Trophoblast cell (in vitro differentiated cells and primary cell): ENCODE measurements at regions not wholly inside any gene's neighbourhood (a gene's known extent, or its start where the extent isn't known, plus 50 kb on each side); places are given as distances from the start of the nearest gene placed in this dataset.

ENCODE experiments used
- DNase-seq, 2 donors: peaks; one replicate each; pipeline ENCODE4 v3.0.0-alpha.2; 2016
- H2AFZ ChIP-seq: 2 replicates; pipeline ENCODE4 v1.6.1; 2013; ENCODE audit warnings: low read length, moderate library complexity, mild to moderate bottlenecking; ENCODE audit not compliant: insufficient read depth, poor library complexity
- H2AK5ac ChIP-seq: 2 replicates; pipeline ENCODE4 v1.6.1; 2013; ENCODE audit warnings: mild to moderate bottlenecking, low read length
- H2BK120ac ChIP-seq: 2 replicates; pipeline ENCODE4 v1.6.1; 2013; ENCODE audit warnings: low read length, mild to moderate bottlenecking, moderate library complexity; ENCODE audit not compliant: insufficient read depth, poor library complexity
- H2BK12ac ChIP-seq: 2 replicates; pipeline ENCODE4 v1.6.1; 2013; ENCODE audit warnings: mild to moderate bottlenecking, low read length, moderate library complexity
- H2BK5ac ChIP-seq: 2 replicates; pipeline ENCODE4 v1.6.1; 2013; ENCODE audit warnings: low read length, low read depth, moderate library complexity, mild to moderate bottlenecking; ENCODE audit not compliant: poor library complexity
- H3K14ac ChIP-seq: 2 replicates; pipeline ENCODE4 v1.6.1; 2013; ENCODE audit warnings: mild to moderate bottlenecking, low read length
- H3K18ac ChIP-seq: 2 replicates; pipeline ENCODE4 v1.6.1; 2013; ENCODE audit warnings: mild to moderate bottlenecking, low read length
- H3K23ac ChIP-seq: 2 replicates; pipeline ENCODE4 v1.6.1; 2013; ENCODE audit warnings: low read length
- H3K27ac ChIP-seq: 2 replicates; pipeline ENCODE4 v1.5.1; 2013; ENCODE audit warnings: low read depth, mild to moderate bottlenecking, inconsistent platforms, low read length, moderate library complexity
- H3K27me3 ChIP-seq: 2 replicates; pipeline ENCODE4 v1.6.1; 2013; ENCODE audit warnings: inconsistent platforms, mild to moderate bottlenecking, low read length, moderate library complexity; ENCODE audit not compliant: insufficient read depth
- H3K36me3 ChIP-seq, 2 experiments: 1 replicate in 1 of 2; 2 replicates in 1 of 2; pipeline ENCODE4 v1.6.1; 2013; ENCODE audit warnings: low read length in 2 of 2, mild to moderate bottlenecking in 2 of 2, moderate library complexity in 1 of 2; ENCODE audit not compliant: insufficient read depth in 2 of 2, control insufficient read depth in 1 of 2
- H3K4ac ChIP-seq: 2 replicates; pipeline ENCODE4 v1.6.1; 2013; ENCODE audit warnings: low read depth, mild to moderate bottlenecking, low read length, moderate library complexity
- H3K4me1 ChIP-seq, 2 experiments: 1 replicate in 1 of 2; 2 replicates in 1 of 2; pipeline ENCODE4 v1.6.1; 2013; ENCODE audit warnings: low read length in 2 of 2, mild to moderate bottlenecking in 2 of 2, moderate library complexity in 1 of 2; ENCODE audit not compliant: insufficient read depth in 2 of 2, control insufficient read depth in 1 of 2
- H3K4me2 ChIP-seq: 2 replicates; pipeline ENCODE4 v1.6.1; 2013; ENCODE audit warnings: inconsistent platforms, mild to moderate bottlenecking, low read length, moderate library complexity
- H3K4me3 ChIP-seq: 2 replicates; pipeline ENCODE4 v1.5.1; 2013; ENCODE audit warnings: mild to moderate bottlenecking, low read depth, low read length, inconsistent platforms
- H3K79me1 ChIP-seq: one replicate; pipeline ENCODE4 v1.6.1; 2013; ENCODE audit warnings: low read length
- H3K79me2 ChIP-seq: 2 replicates; pipeline ENCODE4 v1.6.1; 2013; ENCODE audit warnings: low read length, mild to moderate bottlenecking; ENCODE audit not compliant: control insufficient read depth, insufficient read depth, poor library complexity
- H3K9ac ChIP-seq: 2 replicates; pipeline ENCODE4 v1.6.1; 2013; ENCODE audit warnings: mild to moderate bottlenecking, low read length
- H3K9me3 ChIP-seq: 2 replicates; pipeline ENCODE4 v1.6.1; 2013; ENCODE audit warnings: low read depth, mild to moderate bottlenecking, control low read depth, inconsistent platforms, low read length; ENCODE audit not compliant: insufficient read depth
- H4K12ac ChIP-seq: 2 replicates; pipeline ENCODE4 v1.6.1; 2013; ENCODE audit warnings: low read depth, mild to moderate bottlenecking, low read length, moderate library complexity
- H4K8ac ChIP-seq: 2 replicates; pipeline ENCODE4 v1.6.1; 2013; ENCODE audit warnings: low read depth, mild to moderate bottlenecking, low read length, moderate library complexity
- H4K91ac ChIP-seq: one replicate; pipeline ENCODE4 v1.6.1; 2013; ENCODE audit warnings: low read depth, mild to moderate bottlenecking, low read length, moderate library complexity
- WGBS: extraction: QIAGEN DNeasy Blood & Tissue Kit; methylation state at CpG from one replicate; pipeline ENCODE4 v1.1.7; 2013; ENCODE audit warnings: missing lambda C conversion rate; ENCODE audit not compliant: insufficient read length, insufficient coverage; ENCODE audit errors: extremely low coverage; 5-methylcytosine and 5-hydroxymethylcytosine counted together

DNA sequence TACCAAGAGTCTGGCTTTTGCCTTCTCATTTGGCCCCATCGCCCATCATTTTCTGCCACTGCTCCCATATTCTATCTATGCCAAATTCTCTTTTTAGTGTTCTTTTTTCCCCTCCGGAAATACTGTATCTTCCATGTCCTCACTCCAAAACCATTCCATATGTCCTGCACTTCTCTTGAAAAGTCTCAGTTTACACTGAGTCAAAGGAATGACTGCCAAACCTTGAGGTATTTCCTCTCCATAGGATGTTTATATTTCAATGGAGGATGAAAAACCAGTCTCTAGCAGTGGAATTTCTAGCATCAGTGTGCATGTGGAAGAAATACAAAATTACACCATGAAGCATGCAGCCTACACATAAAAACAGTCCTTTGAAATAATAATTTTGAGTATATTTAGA is 121.4 kb upstream of the PHYHIPL start:
- H3K27me3 ChIP-seq: no peaks in the 10 kb centered on the region
- H3K79me1 ChIP-seq: no peaks in the 10 kb centered on the region
- H4K91ac ChIP-seq: no peak overlapping the region
- no peak overlapping the region for H3K14ac ChIP-seq
- no peaks in the 10 kb centered on the region for H3K9me3 ChIP-seq
- H2AK5ac ChIP-seq: no peak overlapping the region
- H2BK120ac ChIP-seq: no peak overlapping the region
- H3K36me3 ChIP-seq: no peaks in the 10 kb centered on the region
- no peak overlapping the region for H3K4me3 ChIP-seq
- H3K4me2 ChIP-seq: no peak overlapping the region
- no peak overlapping the region for H2AFZ ChIP-seq
- no peak overlapping the region for H4K8ac ChIP-seq
- H3K79me2 ChIP-seq: no peaks in the 10 kb centered on the region
- no peak overlapping the region for H3K9ac ChIP-seq
- no peak overlapping the region for H3K23ac ChIP-seq
- no peak overlapping the region for H3K27ac ChIP-seq
- H3K4ac ChIP-seq: no peak overlapping the region
- no peak overlapping the region for H2BK12ac ChIP-seq
- DNase-seq: no peak
- H4K12ac ChIP-seq: no peak overlapping the region
- no peak overlapping the region for H3K18ac ChIP-seq
- H2BK5ac ChIP-seq: no peak overlapping the region
- WGBS: no CpG with 5 or more reads among the region's 2 CpGs
- no peaks in the 10 kb centered on the region for H3K4me1 ChIP-seq

DNA sequence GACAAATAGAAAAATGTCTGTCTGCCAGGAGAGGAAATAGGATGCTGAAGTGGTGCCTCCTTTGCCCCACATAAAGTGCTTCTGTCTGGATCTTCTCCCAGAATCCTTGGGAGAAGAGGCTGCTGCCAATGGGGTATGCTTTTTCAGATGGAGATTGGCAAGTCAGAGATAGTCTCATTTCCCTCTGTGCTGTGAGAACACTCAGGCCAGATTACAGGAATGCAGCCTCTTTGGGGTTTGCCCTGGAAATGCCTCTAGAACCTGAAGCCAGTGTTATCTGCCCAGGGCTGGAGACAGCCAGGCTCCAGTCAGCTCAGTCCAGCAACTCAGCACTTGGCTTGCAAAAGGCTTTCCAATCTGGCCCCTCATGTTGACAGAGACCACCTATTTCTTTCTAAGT is 119.1 kb upstream of the PHYHIPL start:
- Histone ChIP-seq H3K36me3 (no peaks in the 10 kb centered on the region), H3K23ac (no peak overlapping the region), H4K12ac (no peak overlapping the region), H3K4me3 (no peak overlapping the region), H3K27ac (no peak overlapping the region), H3K4me1 (no peaks in the 10 kb centered on the region), H3K79me2 (no peaks in the 10 kb centered on the region), H2BK5ac (no peak overlapping the region), H2AFZ (no peak overlapping the region), H3K27me3 (no peaks in the 10 kb centered on the region), H3K18ac (no peak overlapping the region), H3K9ac (no peak overlapping the region), H2AK5ac (no peak overlapping the region), H3K4me2 (no peak overlapping the region), H2BK12ac (no peak overlapping the region), H3K9me3 (no peaks in the 10 kb centered on the region), H4K91ac (no peak overlapping the region), H3K14ac (no peak overlapping the region), H3K4ac (no peak overlapping the region), H4K8ac (no peak overlapping the region), H3K79me1 (no peaks in the 10 kb centered on the region), H2BK120ac (no peak overlapping the region)
- DNase-seq: no peak

DNA sequence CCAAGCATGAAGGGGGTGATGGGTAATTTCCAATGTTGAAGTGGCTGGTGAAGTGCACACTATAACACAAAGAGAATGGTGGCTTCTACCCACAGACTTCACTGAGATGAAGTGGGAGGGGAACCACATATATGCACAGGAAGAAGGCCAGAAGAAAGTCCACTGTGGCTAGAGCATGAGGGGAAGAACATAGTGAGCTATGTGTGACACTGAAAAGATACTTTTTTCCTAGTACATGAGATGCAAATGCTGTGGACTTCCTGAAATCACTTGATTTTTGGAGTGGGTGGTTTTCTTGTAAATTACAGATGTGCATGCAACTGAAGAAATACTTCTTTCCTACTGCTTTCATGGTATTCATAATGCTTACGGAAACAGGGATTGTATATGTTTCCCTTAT is 115.6 kb upstream of the PHYHIPL start:
- Histone ChIP-seq H2BK120ac (no peak overlapping the region), H3K27me3 (no peaks in the 10 kb centered on the region), H3K9me3 (no peaks in the 10 kb centered on the region), H3K27ac (no peak overlapping the region), H2AFZ (no peak overlapping the region), H3K23ac (no peak overlapping the region), H3K9ac (no peak overlapping the region), H3K79me2 (no peaks in the 10 kb centered on the region), H3K4me1 (peaks cover 0 to 4% of the 10 kb centered on the region in 2 experiments), H3K4ac (no peak overlapping the region), H3K79me1 (no peaks in the 10 kb centered on the region), H4K12ac (no peak overlapping the region), H3K4me3 (no peak overlapping the region), H3K4me2 (no peak overlapping the region), H2BK5ac (no peak overlapping the region), H3K36me3 (no peaks in the 10 kb centered on the region), H2AK5ac (no peak overlapping the region), H3K14ac (no peak overlapping the region), H4K91ac (no peak overlapping the region), H3K18ac (no peak overlapping the region), H4K8ac (no peak overlapping the region), H2BK12ac (no peak overlapping the region)
- WGBS: no CpG with 5 or more reads among the region's 1 CpG
- no peak for DNase-seq

DNA sequence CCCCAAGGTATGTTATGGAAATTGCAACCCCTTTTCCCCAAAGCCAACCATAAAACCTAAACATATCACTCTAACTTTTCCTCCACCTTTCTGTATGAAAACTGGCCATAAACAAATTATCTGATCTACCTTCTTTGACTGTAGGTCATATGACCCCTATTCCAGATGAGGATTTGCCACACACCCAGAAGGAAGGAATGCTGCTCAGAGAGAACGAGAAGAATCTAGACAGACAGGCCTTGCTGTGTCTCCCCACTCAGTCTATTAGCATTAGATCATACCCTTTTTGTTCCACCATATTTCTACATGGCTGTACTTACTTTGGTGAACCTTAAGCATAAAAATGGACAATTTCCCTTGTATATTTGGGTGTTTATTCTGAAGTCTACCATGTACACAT is 113.0 kb upstream of the PHYHIPL start:
- Histone ChIP-seq H2BK5ac (no peak overlapping the region), H3K9me3 (no peaks in the 10 kb centered on the region), H3K36me3 (no peaks in the 10 kb centered on the region), H3K18ac (no peak overlapping the region), H2AFZ (no peak overlapping the region), H3K14ac (no peak overlapping the region), H2AK5ac (no peak overlapping the region), H4K91ac (no peak overlapping the region), H3K27me3 (no peaks in the 10 kb centered on the region), H3K79me2 (no peaks in the 10 kb centered on the region), H3K4me2 (no peak overlapping the region), H3K4ac (no peak overlapping the region), H4K12ac (no peak overlapping the region), H3K27ac (no peak overlapping the region), H3K23ac (no peak overlapping the region), H3K4me1 (peaks cover 0 to 4% of the 10 kb centered on the region in 2 experiments), H3K79me1 (no peaks in the 10 kb centered on the region), H2BK12ac (no peak overlapping the region), H2BK120ac (no peak overlapping the region), H4K8ac (no peak overlapping the region), H3K4me3 (no peak overlapping the region), H3K9ac (no peak overlapping the region)
- peak; percentile 64 to 88 for DNase-seq
- no CpG with 5 or more reads among the region's 1 CpG for WGBS
